ENCODE measurements at regions not wholly inside any gene's neighbourhood (a gene's known extent, or its start where the extent isn't known, plus 50 kb on each side); places are given as distances from the start of the nearest gene placed in this dataset.

DNA sequence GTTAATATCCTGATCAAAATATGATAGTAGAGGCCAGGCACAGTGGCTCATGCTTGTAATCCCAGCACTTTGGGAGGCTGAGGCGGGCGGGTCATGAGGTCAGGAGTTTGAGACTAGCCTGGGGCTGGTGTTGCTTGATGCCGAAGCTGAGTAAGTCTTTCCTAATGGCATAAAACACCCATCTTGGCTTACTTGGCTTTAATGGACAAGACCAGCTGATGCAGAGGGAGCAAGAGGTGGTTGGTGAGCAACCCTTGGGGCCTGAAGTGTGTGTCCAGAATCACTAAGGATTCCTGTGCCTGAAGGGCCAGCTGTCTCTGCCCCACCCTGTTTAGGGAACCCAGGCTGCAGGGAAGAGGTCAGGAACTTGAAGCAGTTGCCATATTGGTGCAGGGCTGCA is 217.2 kb downstream of the ARL4C start:
- DNase-seq (ENCODE audit: low read depth, low spot score), result no peak

GRCh38 chr2:234278556-234279255 is 218.2 kb downstream of the ARL4C start:
- no peak for DNase-seq (ENCODE audit: low read depth, low spot score)

DNA sequence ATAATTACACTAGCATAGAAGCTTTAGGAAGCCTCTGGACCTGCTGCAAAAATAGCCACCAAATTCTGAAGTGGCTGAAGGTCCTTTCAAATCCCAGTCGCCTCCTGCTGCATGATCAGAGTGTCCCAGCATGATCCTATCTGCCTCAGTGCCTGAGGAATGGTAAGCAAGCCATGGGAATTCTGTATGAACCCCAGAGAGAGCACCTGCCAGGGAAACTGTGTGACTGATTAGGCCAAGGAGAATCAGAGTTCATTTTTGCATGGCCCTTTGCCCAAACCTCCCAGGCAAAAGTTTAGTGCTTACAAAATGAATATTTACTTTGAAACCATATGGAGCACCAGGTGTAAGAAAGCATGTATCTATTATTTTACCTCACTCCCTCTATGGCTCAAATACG is 221.4 kb downstream of the ARL4C start:
- DNase-seq (ENCODE audit: low read depth, low spot score), result no peak

- DNase-seq (ENCODE audit: low read depth, low spot score), result no peak
These were observed 222.8 kb downstream of the ARL4C start for GRCh38 chr2:234273887-234274584.

DNA sequence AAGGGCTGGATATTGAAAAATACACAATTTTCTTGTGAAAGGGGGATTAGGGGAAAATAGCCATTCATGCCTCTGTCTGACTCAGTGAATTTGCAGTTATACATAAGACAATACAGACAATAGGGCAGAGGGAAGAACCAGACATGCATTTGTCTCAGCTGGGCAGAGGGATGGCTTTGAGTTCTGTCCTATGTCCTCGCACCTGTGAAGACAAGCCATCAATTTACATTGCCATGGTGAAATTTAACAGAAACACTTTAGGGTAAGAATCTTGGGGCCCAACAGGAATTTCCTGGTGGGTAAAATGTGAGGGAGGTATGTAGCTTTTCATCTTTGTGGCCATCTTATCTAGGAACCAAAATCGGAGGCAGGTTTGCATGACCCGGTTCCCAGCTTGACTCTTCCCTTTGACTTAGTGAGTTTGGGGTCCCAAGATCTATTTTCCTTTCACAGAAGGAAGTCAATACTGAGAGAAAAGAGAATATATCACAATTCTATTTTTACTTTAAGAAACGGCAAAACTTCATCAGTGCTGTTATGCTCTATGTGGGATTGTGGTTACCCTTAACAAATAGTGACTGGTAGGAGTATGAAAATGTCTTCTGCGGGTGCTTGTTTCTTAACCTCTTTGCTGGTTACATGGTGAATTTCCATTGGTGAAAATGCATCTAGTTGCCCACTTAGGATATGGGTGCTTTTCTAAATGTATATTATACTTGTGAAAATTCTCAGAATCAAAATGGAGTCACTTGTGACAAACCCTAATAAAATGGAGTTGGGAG is 221.8 kb downstream of the SPP2 start:
- no peak for DNase-seq (ENCODE audit: low read depth, low spot score)

GRCh38 chr2:234271338-234271737 is 220.8 kb downstream of the SPP2 start:
- DNase-seq (ENCODE audit: low read depth, low spot score), result no peak

DNA sequence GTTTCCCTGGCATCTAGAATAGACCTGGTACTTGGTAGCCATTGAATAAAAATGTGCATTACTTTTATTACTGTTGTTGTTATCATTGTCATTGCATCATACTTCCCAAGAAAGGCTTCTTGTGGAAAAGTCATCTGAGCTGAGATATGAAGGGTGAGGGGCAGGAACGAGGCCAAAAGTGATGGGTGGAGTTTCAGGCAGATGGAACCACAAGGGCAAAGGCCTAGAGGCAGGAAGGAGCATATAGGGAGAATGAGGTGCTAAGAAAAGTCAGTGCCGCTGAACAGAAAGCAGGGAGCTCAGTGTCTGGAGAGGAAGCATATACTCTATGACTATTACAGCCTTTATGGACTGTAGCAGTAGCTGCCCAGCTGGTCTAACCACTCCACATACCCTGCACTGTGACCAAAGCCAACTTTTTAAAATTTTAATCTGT is 219.3 kb downstream of the SPP2 start:
- no peak for DNase-seq (ENCODE audit: low read depth, low spot score)

GRCh38 chr2:234267534-234267933 is 217.0 kb downstream of the SPP2 start:
- no peak for DNase-seq (ENCODE audit: low read depth, low spot score)

- DNase-seq (ENCODE audit: low read depth, low spot score), result no peak
These were observed 216.4 kb downstream of the SPP2 start for GRCh38 chr2:234266952-234267351.

DNA sequence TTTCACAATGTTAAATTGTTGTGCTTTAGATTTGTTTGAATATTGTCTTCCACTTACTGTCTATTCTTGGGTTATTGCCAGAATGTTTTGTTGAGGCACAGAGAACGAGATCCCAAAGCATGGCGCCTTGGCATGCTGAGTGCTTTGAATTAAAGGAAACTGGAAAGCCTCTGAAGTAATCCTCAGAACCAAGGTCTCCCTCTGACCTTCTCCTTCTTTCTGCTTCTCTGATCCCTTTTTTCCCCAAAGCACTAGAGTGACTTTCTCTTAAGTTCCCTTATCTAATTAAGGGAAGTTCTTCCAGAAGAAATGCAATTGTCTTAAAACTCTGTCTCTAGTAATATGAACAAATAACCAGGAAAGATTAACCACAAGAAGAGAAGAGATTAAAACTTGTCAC is 214.7 kb downstream of the SPP2 start:
- DNase-seq (ENCODE audit: low read depth, low spot score), result no peak

DNA sequence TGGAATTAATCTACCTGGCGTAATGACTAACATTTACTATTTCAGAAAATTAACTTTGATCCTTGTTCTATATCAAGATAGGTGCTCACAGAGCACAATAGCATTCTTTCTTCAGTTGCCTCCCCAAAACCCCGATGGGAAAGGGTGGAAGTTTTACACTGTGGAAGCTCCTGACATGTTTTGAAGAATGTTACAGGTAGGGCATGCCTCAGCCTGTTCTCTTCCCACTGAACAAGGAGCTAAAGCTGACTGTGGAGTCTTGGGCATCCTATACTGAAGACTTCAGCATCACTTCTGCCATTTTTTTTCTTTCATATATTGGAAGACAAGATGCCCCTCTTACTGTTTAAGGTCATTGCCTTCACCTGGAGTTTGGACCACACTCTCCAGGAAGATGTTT is 211.2 kb downstream of the SPP2 start:
- no peak for DNase-seq (ENCODE audit: low read depth, low spot score)

DNA sequence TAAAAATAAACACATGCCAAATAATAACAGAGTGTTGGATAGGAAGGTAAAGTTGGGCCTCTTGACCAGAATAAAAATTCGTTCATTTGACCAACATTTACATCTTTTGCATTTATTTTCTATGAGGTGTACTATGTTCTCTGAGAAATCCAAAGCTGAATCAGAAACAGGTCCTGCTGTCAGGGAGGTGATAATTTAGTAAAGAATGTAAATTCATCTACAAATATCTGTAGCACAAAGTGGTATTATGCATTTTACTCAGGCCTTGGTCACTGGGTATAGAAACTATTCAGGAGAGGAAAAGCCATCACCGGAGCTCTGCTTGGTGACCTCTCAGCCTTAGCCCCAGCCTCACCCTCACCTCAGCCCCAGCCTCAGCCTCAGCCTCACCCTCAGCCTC is 208.9 kb downstream of the SPP2 start:
- DNase-seq (ENCODE audit: low read depth, low spot score), result no peak

- no peak for DNase-seq (ENCODE audit: low read depth, low spot score)
These were observed 208.2 kb downstream of the SPP2 start for GRCh38 chr2:234258562-234259141.

GRCh38 chr2:234257859-234258561 is 207.5 kb downstream of the SPP2 start:
- DNase-seq (ENCODE audit: low read depth, low spot score), result peak; percentile 97

DNA sequence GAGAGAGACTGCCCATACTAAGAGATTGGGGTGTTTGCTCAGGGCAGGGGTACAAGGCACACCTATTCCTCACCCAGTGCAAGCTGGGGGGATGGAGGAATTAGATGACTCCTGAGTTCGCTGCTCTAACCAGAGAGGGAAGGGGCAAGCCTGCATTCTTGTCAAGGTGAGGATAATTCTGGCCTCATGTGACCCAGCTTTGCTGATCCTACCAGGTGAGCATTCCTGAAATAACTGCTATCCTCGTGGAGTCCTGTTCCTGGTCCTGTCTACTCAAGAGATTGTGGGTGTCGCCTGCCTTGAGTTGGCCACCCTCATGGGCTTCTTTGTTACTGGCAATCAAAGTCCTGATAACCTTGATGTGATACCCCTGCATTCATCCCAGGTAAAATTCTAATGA is 206.0 kb downstream of the SPP2 start:
- DNase-seq (ENCODE audit: low read depth, low spot score), result no peak

GRCh38 chr2:234254783-234255521 is 204.4 kb downstream of the SPP2 start:
- DNase-seq (ENCODE audit: low read depth, low spot score), result peak; percentile 55

DNA sequence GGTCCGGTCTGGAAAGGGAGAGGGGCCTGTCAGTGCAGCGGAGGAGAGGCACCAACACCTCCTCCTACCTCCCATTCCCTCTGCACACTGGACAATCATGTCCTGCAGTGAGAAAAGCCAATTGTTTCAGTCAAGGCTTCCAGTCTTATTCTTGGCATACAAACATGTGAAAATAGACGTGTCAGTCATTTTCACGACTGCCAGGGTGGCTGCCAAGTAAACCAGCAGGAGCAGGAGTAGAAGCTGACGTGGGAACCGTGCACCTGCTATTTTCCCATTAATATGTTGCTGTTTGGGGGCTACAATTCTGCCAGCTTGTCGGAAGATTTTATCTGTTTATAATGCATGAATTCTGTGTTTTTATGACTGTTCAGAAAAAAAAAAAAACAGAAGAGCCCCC is 202.3 kb downstream of the SPP2 start:
- peak; percentile 65 for DNase-seq (ENCODE audit: low read depth, low spot score)

GRCh38 chr2:234251326-234252271 is 201.1 kb downstream of the SPP2 start:
- peak; percentile 98 for DNase-seq (ENCODE audit: low read depth, low spot score)

DNA sequence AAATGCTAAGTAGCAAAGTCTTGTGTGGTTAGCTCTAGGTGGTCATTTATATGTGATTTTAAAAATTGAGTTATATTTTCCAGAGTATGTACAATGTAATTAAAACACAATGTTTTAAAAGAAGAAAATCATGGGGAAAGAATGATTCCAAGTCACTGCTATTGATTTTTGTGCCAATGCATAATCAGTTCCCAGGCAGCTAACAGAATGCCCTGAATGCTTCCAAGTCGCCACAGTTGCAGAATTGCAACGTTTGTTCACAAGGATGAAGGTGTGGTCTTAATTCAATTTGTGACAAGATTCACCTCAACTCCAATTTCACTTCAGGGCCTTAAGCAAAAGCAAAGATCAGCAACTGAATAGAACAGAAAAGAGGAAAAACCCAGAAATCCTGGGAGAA is 200.4 kb downstream of the SPP2 start:
- DNase-seq (ENCODE audit: low read depth, low spot score), result no peak

GRCh38 chr2:234249873-234250272 is 199.4 kb downstream of the SPP2 start:
- peak; percentile 84 for DNase-seq (ENCODE audit: low read depth, low spot score)
